GM23338 (cell line): ENCODE measurements at regions not wholly inside any gene's neighbourhood (a gene's known extent, or its start where the extent isn't known, plus 50 kb on each side); places are given as distances from the start of the nearest gene placed in this dataset.
"Not testable (repeated sequence)": the region's sequence is repeated elsewhere in the genome, so short reads cannot be mapped to it uniquely, and the experiment has no call there.

Experiments
- CREB1 ChIP-seq: fragments of 250-450 bp; sonication (Bioruptor Pico); IDR thresholded peaks from 2 replicates; pipeline ENCODE4 v1.5.0; 2020; ENCODE audit warnings: low read depth, mild to moderate bottlenecking, moderate library complexity
- CTCF ChIP-seq, 2 experiments: fragments of 200-600 bp in 1 of 2; sonication (generic) in 1 of 2; conservative IDR thresholded peaks; 2 replicates each; pipeline versions ENCODE4 v1.5.1 to v1.6.1; 2016 to 2017; ENCODE audit warnings: antibody characterized with exemption in 2 of 2, low read depth in 2 of 2, mild to moderate bottlenecking in 2 of 2, moderate library complexity in 1 of 2
- EZH2 ChIP-seq: fragments of 200-600 bp; sonication (generic); IDR thresholded peaks from one replicate; pipeline ENCODE4 v1.8.0; 2017; ENCODE audit warnings: antibody characterized with exemption, mild to moderate bottlenecking, low read depth; ENCODE audit not compliant: unreplicated experiment
- EZH2phosphoT487 ChIP-seq: fragments of 200-600 bp; sonication (generic); IDR thresholded peaks from one replicate; pipeline ENCODE4 v1.8.1; 2018; ENCODE audit warnings: antibody characterized with exemption; ENCODE audit not compliant: unreplicated experiment
- JUNB ChIP-seq: IDR thresholded peaks from one replicate; pipeline ENCODE4 v1.6.1; 2016; ENCODE audit warnings: antibody characterized with exemption; ENCODE audit not compliant: unreplicated experiment
- NANOG ChIP-seq: IDR thresholded peaks from 2 replicates; pipeline ENCODE4 v1.6.1; 2016; ENCODE audit warnings: antibody characterized with exemption, borderline replicate concordance
- POLR2AphosphoS5 ChIP-seq: IDR thresholded peaks from 2 replicates; pipeline ENCODE4 v1.6.1; 2016; ENCODE audit warnings: antibody characterized with exemption, low read depth
- REST ChIP-seq: IDR thresholded peaks from one replicate; pipeline ENCODE4 v1.6.1; 2018; ENCODE audit warnings: antibody characterized with exemption; ENCODE audit not compliant: unreplicated experiment
- STAT1 ChIP-seq: IDR thresholded peaks from one replicate; pipeline ENCODE4 v1.6.1; 2016; ENCODE audit warnings: antibody characterized with exemption; ENCODE audit not compliant: unreplicated experiment
- ZNF114 ChIP-seq: fragments of 250-450 bp; sonication (Bioruptor Pico); IDR thresholded peaks from 2 replicates; pipeline ENCODE4 v1.5.0; 2020; ENCODE audit warnings: mild to moderate bottlenecking, moderate library complexity
- TF ChIP-seq, protein P1 (sequence below): IDR thresholded peaks from 2 replicates; pipeline ENCODE4 v1.6.1; 2016; ENCODE audit warnings: antibody characterized with exemption

DNA sequence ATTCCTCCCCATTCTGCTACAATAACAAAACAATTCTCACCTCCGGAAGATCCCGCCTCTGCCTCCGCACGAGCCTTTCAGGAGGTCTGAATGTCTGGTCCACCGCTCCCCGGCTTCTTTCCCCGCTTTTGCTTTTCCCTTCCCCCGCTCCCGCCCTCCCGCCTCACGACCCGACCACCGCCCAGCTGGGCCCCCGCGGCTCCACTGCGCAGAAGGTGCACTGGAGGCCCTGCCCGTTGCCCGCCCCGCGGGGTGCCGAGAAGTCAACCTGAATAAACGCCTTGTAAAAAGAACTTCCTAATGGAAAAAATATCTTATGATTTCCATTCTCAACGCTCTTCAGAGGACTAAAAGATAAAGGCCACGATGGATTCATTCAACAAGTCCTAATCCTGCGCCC, 93.8 kb upstream of the NBPF11 start:
- not testable (repeated sequence) for TF ChIP-seq CTCF (conservative IDR thresholded peaks at IDR 0.05; ENCODE audit: low read depth in 2 of 2); JUNB; EZH2; EZH2phosphoT487; POLR2AphosphoS5; CREB1; REST; ZNF114 (CRISPR knock-in tag); STAT1; NANOG
- TF ChIP-seq, protein P1, sequence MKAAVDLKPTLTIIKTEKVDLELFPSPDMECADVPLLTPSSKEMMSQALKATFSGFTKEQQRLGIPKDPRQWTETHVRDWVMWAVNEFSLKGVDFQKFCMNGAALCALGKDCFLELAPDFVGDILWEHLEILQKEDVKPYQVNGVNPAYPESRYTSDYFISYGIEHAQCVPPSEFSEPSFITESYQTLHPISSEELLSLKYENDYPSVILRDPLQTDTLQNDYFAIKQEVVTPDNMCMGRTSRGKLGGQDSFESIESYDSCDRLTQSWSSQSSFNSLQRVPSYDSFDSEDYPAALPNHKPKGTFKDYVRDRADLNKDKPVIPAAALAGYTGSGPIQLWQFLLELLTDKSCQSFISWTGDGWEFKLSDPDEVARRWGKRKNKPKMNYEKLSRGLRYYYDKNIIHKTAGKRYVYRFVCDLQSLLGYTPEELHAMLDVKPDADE: not testable (repeated sequence)
